ENCODE measurements at regions not wholly inside any gene's neighbourhood (a gene's known extent, or its start where the extent isn't known, plus 50 kb on each side); places are given as distances from the start of the nearest gene placed in this dataset.

DNA sequence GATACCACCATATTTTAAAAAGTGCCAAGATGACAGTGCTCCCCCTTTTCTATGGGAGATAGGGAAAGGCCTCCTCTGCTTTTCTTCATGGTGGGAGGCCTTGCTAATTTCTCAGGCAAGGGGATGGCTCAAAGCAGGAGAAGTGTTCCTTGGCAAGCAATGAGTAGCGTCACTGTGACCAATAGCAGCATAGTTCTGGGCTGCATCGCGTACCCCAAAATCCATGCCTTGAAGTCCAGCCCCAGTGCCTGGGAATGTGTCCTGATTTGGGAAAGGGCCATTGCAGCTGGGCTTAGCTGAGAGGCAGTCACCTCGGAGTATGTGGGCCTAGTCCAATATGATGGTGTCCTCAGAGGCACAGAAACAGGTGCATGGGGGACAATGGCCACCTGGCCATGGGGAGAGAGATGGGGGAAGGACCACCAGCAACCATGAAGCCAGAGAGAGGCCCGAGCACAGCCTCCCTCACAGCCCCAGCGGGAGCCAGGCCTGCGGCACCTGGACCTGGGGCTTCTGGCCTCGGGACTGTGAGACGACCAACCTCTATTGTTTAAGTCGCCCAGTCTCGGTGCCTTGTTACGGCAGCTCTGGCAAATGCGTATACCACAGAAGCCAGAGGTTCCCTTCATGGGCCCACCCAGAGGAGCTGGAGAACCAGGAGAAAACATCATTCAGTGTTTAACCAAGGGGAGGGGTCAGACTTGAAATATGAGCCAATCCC is 153.1 kb upstream of the RPS6KA2 start:
- DNase-seq, result no peak
- in situ Hi-C loops (cut with MboI), result no loop called here
- H2AFZ ChIP-seq, result no peak overlapping the region
- H3K9me3 ChIP-seq (ENCODE audit: low read depth), result no peaks in the 10 kb centered on the region
- no peak overlapping the region for H3K4me2 ChIP-seq (ENCODE audit: unreplicated experiment)
- no peaks in the 10 kb centered on the region for H4K20me1 ChIP-seq (ENCODE audit: insufficient read depth)
- H3F3A ChIP-seq (ENCODE audit: insufficient read depth), result no peaks in the 10 kb centered on the region
- H3K4me1 ChIP-seq (ENCODE audit: insufficient read depth), result no peaks in the 10 kb centered on the region
- TF ChIP-seq EZH2phosphoT487 (IDR thresholded peaks at IDR 0.05; ENCODE audit: insufficient read depth, low read depth), result no peak
- no peak for TF ChIP-seq EZH2 (IDR thresholded peaks at IDR 0.05; ENCODE audit: insufficient read depth, poor library complexity, severe bottlenecking)
- no peak overlapping the region for H3K4me3 ChIP-seq
- H3K9ac ChIP-seq, result no peak overlapping the region
- no peaks in the 10 kb centered on the region for H3K9me2 ChIP-seq (ENCODE audit: insufficient read depth)
- no peaks in the 10 kb centered on the region for H3K36me3 ChIP-seq (ENCODE audit: low read depth)
- WGBS, 2 experiments (ENCODE audit: low coverage in 1 of 2, low lambda C conversion rate in 2 of 2, missing lambda C conversion rate in 2 of 2), result 73% methylated on average over 13 of the region's 13 CpGs
- H3K27ac ChIP-seq, result no peak overlapping the region
- H3K79me2 ChIP-seq (ENCODE audit: insufficient read depth), result no peaks in the 10 kb centered on the region
- H3K27me3 ChIP-seq (replicated peaks; ENCODE audit: insufficient read depth), result no peaks in the 10 kb centered on the region

DNA sequence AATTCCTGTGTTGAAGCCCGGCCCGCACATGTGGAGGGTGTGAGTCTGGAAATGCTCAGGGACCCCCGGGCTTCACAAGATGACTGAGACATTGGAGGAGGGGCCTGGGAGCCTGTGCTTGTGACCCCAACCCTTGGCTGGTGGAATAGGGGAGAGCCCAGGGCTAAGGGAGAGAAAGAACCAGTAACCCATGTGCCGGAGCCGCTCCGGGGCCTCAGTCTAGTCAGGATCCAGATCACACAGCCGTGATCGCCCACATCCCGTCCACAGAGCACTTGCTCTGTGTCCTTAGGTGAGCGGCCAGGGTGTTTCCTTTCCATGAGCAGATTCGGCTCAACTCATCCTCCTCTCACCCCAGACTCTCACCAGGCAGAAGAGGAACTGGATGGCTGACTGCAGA is 152.3 kb upstream of the RPS6KA2 start:
- no peak for DNase-seq
- no peaks in the 10 kb centered on the region for H3K27me3 ChIP-seq (replicated peaks; ENCODE audit: insufficient read depth)
- no peak for TF ChIP-seq EZH2 (IDR thresholded peaks at IDR 0.05; ENCODE audit: insufficient read depth, poor library complexity, severe bottlenecking)
- TF ChIP-seq EZH2phosphoT487 (IDR thresholded peaks at IDR 0.05; ENCODE audit: insufficient read depth, low read depth), result no peak
- H3K27ac ChIP-seq, result no peak overlapping the region
- H3K9ac ChIP-seq, result no peak overlapping the region
- H3F3A ChIP-seq (ENCODE audit: insufficient read depth), result no peaks in the 10 kb centered on the region
- no peak overlapping the region for H2AFZ ChIP-seq
- H3K36me3 ChIP-seq (ENCODE audit: low read depth), result no peaks in the 10 kb centered on the region
- H3K79me2 ChIP-seq (ENCODE audit: insufficient read depth), result no peaks in the 10 kb centered on the region
- in situ Hi-C loops (cut with MboI), result no loop called here
- no peaks in the 10 kb centered on the region for H3K4me1 ChIP-seq (ENCODE audit: insufficient read depth)
- WGBS, 2 experiments (ENCODE audit: low coverage in 1 of 2, low lambda C conversion rate in 2 of 2, missing lambda C conversion rate in 2 of 2), result 52 to 55% methylated on average over 10 to 11 of the region's 11 CpGs
- H3K4me3 ChIP-seq, result no peak overlapping the region
- H3K9me3 ChIP-seq (ENCODE audit: low read depth), result no peaks in the 10 kb centered on the region
- H3K9me2 ChIP-seq (ENCODE audit: insufficient read depth), result no peaks in the 10 kb centered on the region
- no peak overlapping the region for H3K4me2 ChIP-seq (ENCODE audit: unreplicated experiment)
- no peaks in the 10 kb centered on the region for H4K20me1 ChIP-seq (ENCODE audit: insufficient read depth)

DNA sequence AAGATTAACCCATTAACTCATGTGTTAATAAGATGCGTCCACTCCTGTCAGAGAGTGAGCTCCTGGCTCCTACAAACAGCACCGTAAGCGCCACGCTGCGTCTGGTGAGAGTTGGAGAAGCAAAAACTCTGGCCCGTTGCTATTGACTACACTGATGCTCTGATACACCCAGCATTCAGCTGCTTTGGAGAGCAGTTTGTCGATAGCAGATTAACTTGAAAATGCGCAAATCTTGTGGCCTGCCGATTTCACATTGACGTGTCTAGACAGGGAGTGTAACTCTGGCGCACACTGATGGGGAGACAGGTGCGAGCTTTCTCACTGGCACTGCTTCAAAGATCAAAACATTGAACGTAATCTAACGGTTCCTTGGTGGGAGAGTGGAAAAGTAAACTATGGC is 151.7 kb upstream of the RPS6KA2 start:
- no peaks in the 10 kb centered on the region for H4K20me1 ChIP-seq (ENCODE audit: insufficient read depth)
- no peak for DNase-seq
- no peaks in the 10 kb centered on the region for H3K4me1 ChIP-seq (ENCODE audit: insufficient read depth)
- H3K27ac ChIP-seq, result no peak overlapping the region
- no peaks in the 10 kb centered on the region for H3F3A ChIP-seq (ENCODE audit: insufficient read depth)
- H3K36me3 ChIP-seq (ENCODE audit: low read depth), result no peaks in the 10 kb centered on the region
- H3K9ac ChIP-seq, result no peak overlapping the region
- H3K9me3 ChIP-seq (ENCODE audit: low read depth), result no peaks in the 10 kb centered on the region
- in situ Hi-C loops (cut with MboI), result no loop called here
- 83 to 84% methylated on average over 14 of the region's 14 CpGs for WGBS, 2 experiments (ENCODE audit: low coverage in 1 of 2, low lambda C conversion rate in 2 of 2, missing lambda C conversion rate in 2 of 2)
- H3K79me2 ChIP-seq (ENCODE audit: insufficient read depth), result no peaks in the 10 kb centered on the region
- H3K4me3 ChIP-seq, result no peak overlapping the region
- no peaks in the 10 kb centered on the region for H3K9me2 ChIP-seq (ENCODE audit: insufficient read depth)
- no peak overlapping the region for H2AFZ ChIP-seq
- TF ChIP-seq EZH2 (IDR thresholded peaks at IDR 0.05; ENCODE audit: insufficient read depth, poor library complexity, severe bottlenecking) (no peak), EZH2phosphoT487 (IDR thresholded peaks at IDR 0.05; ENCODE audit: insufficient read depth, low read depth) (no peak)
- no peak overlapping the region for H3K4me2 ChIP-seq (ENCODE audit: unreplicated experiment)
- no peaks in the 10 kb centered on the region for H3K27me3 ChIP-seq (replicated peaks; ENCODE audit: insufficient read depth)

DNA sequence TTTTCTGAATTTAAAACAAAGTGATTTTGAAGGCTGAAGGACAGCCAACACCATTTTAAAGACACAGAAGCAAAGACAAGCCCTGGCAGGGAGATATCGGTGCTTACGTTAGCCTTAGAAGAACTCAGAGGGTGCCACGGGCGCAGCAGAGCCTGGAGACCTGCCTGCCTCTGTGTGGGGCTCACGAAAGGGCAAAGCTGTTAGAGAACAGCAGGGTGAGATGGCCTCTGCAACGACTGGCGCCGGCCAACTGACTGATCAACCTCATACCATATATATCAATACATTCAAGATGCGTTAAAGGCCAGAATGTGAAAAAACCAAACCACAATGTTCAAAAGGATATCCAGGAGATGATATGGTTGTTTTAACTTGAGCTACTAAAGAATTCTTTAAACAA is 151.0 kb upstream of the RPS6KA2 start:
- Histone ChIP-seq H2AFZ (no peak overlapping the region), H3K9me3 (ENCODE audit: low read depth) (no peaks in the 10 kb centered on the region), H3K79me2 (ENCODE audit: insufficient read depth) (no peaks in the 10 kb centered on the region), H3K27ac (no peak overlapping the region), H3K9ac (no peak overlapping the region), H4K20me1 (ENCODE audit: insufficient read depth) (no peaks in the 10 kb centered on the region), H3K9me2 (ENCODE audit: insufficient read depth) (no peaks in the 10 kb centered on the region), H3K4me1 (ENCODE audit: insufficient read depth) (no peaks in the 10 kb centered on the region), H3K36me3 (ENCODE audit: low read depth) (no peaks in the 10 kb centered on the region), H3F3A (ENCODE audit: insufficient read depth) (no peaks in the 10 kb centered on the region), H3K4me3 (no peak overlapping the region), H3K4me2 (ENCODE audit: unreplicated experiment) (no peak overlapping the region), H3K27me3 (replicated peaks; ENCODE audit: insufficient read depth) (0 out of 2 replicates have a peak, but pooled peaks cover 1% of the 10 kb centered on the region)
- in situ Hi-C loops (cut with MboI), result no loop called here
- no peak for TF ChIP-seq EZH2phosphoT487 (IDR thresholded peaks at IDR 0.05; ENCODE audit: insufficient read depth, low read depth)
- TF ChIP-seq EZH2 (IDR thresholded peaks at IDR 0.05; ENCODE audit: insufficient read depth, poor library complexity, severe bottlenecking), result no peak
- 62 to 70% methylated on average over 9 of the region's 9 CpGs for WGBS, 2 experiments (ENCODE audit: low coverage in 1 of 2, low lambda C conversion rate in 2 of 2, missing lambda C conversion rate in 2 of 2)
- DNase-seq, result no peak
